Hippocampal formation (tissue), 2 donors: ENCODE measurements at regions not wholly inside any gene's neighbourhood (a gene's known extent, or its start where the extent isn't known, plus 50 kb on each side); places are given as distances from the start of the nearest gene placed in this dataset.
"Not testable (repeated sequence)": the region's sequence is repeated elsewhere in the genome, so short reads cannot be mapped to it uniquely, and the experiment has no call there.

Experiments used
- DNase-seq, 2 donors: peaks; one replicate each; lab custom pipeline; 2025; lab: John Stamatoyannopoulos, UW

DNA sequence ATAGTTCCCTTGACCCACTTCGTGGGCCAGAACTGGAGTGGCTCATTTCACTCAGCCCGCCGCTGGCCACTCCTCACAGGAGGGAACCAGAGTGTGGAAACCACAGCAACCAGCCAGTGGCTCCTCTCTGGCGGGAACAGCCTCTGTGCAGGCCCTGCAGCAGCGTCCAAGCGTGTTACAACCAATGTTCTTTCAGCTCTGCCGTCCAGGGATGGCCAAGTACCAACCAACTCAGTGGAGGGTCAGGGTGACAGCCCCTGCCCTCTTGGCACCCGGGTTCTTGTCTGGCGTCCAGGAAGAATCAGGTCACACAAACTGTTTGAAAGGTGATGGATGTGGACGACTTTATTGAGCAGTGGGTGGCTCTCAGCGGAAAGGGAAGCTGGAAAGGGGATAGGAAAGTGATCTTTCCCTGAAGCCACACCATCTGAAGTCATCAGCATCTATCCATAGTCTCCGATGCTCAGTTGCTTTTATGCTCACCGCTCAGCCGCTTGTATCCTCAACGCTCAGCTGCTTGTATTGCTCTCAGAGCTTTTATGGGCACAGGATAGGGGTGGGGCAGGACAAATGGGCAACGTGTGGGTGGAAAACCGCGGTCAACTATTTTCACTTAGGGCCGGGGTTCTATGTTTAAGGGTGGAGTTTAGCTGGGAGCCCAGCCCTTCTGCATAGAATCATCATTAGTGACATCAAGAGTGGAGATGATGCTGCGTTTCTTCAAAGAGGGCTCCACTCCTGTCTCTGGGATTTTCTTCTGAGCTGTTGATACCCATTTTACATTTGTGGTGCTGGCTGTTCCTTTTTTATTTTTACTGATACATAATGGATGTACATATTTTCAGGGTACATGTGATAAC is 250.2 kb downstream of the RRAGC start:
- no peak for DNase-seq

DNA sequence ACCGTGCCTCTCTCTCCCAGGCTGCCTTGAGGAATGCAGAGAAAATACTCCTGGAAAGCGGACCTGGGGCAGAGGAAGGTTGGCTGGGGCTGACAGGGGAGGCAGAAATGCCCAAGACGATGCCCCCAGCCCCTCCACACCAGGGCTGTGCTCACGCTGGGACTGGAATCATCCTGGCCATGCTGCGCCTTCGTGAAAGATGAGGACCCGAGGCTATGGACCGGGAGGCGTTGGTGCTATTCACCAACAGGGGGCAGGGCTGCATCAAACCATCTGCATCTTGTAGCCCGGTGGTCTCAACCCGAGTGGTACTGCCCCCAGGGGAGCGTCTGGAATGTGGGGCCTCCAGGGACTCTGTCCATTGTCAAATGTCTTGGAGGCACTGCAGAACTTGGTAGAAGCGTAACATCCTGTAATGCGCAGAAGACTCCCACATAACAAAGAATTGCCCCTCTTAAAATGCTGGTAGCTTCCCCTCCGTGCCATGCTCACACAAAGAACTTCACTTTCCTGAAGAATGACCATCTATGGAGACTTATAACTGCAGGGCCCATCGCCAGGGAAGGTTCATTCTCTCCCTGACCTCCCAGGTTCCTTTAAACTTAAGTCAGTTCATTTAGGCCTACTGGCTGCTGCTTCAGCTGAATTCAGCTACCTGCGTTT is 251.2 kb downstream of the RRAGC start:
- DNase-seq, result no peak

DNA sequence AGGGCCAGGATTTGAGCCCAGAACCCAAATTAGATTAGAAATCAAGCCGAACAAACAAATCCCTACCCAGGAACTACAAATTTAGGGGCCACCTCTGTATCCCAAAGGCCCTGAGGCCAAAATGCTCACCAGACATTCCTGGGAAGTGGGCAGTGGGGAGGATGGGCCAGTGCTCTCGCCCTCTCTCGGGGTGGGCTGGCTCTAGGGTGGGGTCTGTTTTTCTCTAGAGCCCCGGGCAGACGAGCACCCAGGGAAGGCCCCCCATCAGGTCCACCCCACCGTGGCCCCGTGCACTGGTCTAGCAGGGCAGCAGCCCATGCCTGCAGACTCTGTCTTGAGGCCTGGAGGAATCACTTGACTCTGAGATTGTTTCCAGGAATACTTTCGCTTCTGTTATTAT is 252.0 kb downstream of the RRAGC start:
- no peak for DNase-seq

DNA sequence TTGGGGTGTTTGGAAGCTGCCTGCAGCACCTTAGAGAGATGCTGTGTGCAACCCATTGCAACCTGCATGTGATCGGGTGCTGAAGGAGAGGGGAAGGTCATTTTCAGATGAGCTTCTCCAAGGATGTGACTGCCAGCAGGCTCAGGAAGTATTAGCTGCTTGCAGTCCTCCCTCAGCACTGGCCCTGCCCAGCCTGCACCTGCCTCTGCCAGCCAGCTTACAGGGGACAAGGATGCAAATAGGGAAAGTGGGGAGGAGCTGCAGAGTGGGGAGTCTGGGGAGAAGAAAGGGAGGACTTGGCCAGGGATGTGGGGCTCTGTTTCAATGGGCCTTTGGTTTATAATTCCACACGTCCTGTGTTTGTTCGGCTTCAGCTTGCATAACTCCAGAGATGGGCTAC is 254.5 kb downstream of the RRAGC start:
- DNase-seq, result no peak

DNA sequence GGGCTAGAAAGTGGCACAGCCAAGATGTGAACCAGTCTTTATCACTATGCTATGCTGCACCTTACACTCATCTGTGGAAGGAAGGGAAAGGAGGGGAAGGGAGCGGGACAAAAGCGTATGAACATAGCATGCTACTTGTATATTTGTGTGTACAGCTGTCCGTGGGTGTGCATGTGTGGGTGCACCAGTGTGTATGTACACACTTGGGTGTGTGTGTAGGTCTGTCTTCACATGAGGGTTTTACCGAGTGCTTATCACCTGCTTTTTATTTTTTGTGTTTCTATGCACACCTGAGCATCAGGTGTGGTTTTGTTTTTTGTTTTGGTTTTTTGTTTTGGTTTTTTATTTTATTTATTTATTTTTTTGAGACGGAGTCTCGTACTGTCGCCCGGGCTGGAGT is 255.7 kb downstream of the RRAGC start:
- no peak for DNase-seq

DNA sequence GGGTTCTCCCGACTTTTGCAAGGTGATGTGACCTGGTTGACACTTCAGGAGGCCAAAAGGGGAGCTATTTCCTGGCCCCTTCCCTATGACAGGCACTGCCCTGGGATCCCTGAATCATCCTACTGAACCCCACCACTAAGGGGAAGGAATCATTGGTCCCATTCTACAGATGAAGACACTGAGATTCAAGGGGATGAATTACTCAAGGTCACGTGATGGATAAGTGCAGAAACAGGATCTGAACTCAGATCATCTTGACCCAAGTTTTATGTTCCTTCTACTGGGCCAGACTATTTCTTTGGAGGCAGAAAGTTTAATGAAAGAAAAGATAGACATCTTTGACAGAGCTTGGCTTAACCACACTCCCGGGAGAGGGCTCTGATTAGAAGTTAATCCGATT is 258.7 kb downstream of the RRAGC start:
- DNase-seq, result no peak

DNA sequence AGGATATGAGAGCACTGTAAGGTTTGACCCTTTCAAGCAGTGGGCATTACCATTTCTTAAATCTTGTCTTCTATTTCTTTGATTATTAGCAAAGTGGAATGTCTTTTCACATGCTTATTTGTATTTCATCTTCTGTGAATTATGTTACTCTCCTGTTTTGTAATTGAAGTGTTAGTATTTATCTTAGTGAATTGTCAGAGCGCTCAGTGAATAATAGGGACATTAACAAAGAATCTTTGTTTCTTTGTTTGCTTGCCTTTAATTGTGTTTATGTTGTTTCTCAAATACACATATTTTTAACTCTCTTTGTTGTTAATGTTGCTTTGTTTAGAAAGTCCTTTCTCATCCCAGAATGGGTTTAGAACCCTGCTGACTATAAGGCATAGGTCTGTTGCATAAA is 259.3 kb downstream of the RRAGC start:
- no peak for DNase-seq

DNA sequence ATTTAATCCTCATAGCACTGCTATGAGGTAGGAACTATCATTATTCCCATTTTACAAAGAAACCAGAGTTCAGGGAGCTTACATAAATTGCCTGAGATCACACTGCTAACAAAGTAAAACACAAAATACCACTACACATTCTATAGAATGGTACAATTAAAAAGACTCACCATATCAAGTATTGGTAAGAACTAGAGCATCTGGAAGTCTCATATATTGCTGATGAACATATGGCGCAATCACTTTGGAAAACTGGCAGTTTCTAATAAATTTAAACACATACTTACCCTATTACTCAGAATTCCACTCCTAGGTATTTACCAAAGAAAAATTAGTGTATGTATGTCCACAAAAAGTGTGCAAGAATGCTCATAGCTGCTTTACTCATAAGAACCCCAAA is 261.5 kb downstream of the RRAGC start:
- DNase-seq, result no peak

DNA sequence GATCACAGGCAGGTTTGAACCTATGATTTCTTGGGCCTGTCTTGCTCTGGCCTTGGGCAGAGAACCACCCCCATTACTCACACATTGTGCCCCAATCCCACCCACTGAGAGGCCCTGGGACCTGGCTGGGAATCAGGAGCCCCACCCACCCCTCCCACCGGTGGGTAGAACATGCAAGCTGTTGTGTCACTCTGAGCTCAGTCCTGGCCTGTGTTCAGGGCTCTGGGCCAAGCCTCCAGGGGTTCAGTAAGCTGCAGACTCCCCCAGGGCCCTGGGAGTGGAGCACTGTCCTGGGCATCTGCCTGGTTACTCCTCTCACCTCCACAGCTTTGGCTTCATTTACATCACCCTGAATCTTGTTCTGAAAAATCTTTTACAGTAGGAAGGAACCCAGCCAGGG is 270.5 kb downstream of the RRAGC start:
- no peak for DNase-seq

DNA sequence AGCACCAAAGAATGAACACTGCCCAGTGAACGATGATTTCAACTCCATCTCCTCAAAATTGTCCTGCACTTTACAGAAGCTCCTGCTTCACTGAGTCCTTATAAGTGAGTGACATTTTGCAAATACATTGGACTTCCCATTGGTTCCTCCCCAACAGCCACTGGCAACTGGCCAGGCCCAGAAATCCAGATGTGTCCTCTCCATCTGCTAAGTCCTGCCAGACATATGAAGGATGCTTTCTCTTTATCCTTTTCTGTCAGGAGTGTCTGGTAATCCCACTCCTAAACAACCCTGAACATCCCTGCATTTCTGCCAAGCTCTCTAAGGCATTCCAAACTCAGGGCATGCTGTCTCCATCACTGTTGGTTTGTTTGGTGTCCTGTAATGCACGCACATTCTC is 271.8 kb downstream of the RRAGC start:
- DNase-seq, result no peak

DNA sequence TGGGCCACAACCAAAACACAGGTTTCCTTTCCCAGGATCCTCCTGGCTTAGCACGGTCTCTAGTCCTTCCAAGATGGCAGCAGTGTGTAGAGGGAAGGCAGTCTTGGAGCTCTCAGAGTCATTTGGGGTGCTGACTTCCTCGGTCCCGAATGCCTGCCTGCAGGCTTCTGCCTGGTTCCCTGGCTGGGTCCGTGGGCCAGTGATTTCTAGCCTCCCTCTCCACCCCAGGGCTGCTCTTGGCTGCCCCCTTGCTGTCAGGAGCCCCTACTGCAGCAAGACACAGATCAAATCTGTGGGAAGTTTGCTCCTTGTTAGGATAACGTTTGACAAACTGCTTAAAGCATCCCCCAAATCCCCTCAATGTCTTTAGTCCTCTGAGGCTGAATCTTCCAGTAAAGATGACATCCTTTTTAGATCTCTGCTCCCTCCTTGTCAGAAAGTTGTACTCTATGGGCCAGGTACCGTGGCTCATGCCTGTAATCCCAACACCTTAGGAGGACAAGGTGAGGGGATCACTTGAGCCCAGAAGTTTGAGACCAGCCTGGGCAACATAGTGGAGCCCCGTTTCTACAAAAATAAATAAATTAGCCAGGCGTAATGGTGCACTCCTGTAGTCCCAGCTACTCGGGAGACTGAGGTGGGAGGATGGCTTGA is 272.5 kb downstream of the RRAGC start:
- DNase-seq, result peak in 1 of 2 donors; percentile 28

DNA sequence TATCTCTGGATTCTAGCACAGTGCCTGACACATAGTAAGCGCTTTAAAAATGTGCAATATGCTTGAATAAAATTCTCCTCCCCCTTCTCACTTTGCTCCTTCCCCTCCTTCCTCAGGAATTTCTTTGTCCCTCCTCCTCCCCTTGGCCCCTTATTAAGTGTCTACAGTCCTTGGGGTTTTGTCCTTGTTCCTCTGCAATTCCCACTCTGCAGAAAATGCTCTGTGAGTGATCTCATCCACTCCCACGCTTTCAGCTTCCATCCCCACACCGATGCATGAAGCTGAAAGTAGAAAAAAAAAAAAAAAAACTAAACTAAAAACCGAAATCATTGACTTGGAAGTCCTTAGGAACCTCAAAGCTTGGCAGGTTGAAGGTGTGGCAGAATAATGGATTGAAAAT is 273.6 kb downstream of the RRAGC start:
- no peak for DNase-seq

DNA sequence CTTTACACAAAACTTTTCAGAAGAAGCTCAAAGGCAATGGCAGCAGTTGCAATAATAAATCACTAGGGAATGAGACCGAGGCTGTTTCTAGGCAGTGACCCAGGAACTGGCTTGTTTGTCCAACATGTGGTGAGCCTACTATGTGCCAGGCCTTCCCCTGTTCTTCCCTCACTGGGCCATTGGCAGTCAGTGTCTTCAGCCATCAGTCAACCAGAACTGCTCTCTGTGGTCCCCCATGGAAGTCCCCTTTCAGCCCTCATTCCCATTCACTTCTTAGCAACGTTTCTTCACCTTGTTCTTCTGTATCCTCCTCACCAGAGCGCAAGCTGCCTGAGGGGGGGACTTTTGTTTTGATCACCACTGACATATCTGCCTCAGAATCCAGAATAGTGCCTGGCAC is 274.1 kb downstream of the RRAGC start:
- no peak for DNase-seq

DNA sequence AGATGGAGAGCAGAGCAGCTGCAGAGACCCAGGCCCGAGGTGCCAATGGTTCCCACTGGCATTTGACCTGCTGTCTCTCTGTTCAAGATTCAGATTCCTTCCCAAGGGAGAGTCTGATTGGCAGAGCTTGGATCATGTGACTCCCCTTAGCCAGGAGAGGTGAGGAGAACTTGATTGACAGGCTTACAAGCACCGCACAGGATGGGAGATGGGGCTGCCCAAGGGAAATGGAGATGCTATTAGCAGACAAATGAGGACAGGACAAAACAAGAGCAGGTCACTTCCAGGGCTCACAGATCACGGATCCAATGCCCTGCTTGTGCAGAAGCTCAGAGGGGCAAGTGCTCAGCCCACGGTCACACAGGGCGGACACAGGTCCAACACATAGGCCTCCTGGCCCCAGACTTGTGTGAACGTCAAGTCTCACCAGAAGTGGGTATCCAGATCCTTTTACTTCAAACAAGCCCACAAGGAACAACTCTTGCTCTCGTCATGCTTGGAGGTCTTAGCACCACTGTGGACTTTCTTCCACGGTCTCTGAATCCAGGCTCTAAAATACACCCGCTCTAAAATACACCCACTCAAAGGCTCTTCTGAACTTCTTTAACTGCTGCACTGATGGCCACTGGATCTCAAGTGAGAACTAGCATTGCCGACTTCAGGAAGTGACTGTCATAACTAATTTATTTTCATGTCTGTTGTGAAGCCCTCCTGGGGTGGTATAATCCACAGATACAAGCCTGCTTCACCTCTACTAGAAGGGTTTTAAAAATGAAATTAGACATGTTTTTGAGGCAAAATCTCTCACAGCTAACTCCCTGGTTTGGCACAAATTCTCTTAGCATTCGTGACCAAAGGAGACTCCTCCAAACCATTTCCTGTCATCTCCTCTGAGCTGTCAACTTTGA is 274.9 kb downstream of the RRAGC start:
- DNase-seq, result no peak

DNA sequence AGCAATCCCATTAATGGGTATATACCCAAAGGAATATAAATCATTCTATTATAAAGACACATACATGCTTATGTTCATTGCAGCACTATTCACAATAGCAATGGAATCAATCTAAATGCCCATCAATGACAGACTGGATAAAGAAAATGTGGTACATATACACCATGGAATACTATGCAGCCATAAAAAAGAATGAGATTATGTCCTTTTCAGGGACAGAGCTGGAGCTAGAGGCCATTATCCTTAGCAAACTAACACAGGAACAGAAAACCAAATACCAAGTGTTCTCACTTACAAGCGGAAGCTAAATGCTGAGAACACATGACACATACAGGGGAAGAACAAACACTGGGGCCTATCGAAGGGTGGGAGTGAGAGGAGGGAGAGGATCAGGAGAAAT is 276.3 kb downstream of the RRAGC start:
- not testable (repeated sequence) for DNase-seq

DNA sequence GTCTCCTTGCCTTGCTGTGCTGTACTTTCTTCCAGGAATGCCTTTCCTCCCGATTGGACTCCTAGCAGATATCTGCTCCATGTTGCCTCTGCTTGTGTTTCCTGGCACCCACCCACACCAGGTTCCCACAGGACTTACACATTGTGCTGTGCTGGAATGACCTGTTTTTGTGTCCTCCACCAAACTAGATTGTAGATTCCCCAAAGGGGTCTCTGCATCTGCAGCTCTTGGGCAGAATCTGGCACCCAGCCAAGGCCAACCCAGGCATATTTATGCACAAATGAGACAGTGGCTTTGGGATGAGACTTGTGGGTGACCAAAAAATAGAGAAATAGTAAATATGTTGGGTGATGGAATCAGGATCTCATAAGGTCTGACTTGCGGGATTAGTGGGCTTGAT is 278.2 kb downstream of the RRAGC start:
- no peak for DNase-seq

DNA sequence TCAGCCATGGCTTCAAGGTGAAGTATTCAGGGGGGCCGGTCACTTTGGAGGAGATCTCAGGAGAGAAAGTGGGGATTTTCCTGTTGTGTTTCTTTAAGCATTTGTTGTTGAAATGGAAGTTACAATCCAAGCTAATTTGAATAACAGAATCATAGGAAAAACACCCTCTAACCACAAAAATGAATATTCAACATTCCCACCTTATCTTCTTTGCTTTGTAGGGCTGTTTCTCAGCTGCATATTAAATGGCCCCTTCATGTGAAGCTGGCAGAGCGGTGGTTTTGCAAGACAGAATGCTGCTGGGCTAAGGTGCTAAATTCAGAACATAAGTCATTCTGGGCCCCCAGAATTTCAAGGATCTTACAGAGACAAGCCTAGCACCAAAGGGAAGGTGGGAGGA is 279.0 kb downstream of the RRAGC start:
- no peak for DNase-seq

DNA sequence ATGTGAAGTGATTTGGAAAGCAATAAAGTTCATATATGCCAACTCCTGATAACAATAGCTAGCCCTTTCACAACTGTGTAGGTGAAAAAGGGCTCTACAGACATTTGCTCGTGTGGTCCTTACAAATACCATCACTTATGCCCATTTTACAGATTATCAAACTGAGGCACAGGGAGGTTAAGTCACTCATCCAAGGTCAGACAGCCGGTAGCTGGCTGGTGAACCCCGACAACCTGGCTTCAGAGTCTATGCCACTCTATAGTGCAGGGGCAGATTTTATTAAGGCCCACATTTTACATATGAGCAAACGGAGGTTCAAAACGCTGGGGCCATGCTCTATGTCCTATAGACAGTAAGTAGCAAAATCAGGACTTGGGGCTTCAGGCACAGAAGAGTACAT is 280.5 kb downstream of the RRAGC start:
- DNase-seq, result no peak

DNA sequence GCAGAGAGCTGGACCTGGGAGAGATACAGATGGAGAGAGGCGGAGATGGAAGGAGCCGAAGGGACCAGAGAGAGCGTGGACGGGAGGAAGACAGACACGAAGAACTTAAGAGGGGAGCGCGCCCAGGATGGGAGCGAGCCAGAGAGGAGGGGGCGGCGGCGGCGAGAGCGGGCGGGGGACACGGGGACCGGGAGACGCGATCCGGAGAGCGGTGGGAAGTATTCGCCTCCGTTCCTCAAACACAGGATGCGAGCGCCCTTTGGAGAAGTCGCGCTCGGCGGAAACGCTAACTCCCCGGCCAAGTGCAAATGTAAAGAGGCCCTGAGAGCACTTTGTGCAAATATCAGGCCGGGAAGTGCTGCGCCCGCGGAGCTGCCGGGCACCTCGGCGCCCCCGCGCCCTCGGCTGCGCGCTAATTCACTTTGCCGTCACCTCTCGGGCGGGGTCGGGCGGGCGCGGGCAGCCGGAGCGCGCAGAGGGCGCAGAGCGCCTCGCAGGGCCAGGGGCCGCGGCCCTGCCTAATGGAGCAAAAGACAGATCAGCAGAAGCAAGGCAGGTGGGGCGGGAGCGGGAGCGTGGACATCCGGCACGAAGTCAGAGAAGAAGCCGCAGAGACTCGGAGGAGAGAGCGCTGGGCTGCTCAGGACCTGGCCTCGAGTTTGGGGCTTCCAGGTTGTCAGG is 281.2 kb downstream of the RRAGC start:
- DNase-seq, result no peak

DNA sequence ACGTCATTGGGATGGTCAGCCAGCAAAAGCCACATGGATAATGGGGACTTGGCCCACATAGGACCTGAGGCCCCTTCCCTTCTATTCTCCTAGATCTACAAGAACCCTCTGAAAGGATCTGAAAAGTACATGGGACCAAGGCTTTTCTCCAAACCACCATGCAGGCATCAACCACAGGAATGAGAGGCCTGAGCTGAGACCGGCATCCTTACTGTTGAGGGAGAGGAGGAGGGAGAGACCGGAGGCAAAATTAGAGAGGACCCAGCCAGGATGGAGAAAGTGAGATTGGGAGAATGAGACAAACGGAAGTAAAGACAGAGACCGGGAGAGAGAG is 281.7 kb downstream of the RRAGC start:
- DNase-seq, result no peak

DNA sequence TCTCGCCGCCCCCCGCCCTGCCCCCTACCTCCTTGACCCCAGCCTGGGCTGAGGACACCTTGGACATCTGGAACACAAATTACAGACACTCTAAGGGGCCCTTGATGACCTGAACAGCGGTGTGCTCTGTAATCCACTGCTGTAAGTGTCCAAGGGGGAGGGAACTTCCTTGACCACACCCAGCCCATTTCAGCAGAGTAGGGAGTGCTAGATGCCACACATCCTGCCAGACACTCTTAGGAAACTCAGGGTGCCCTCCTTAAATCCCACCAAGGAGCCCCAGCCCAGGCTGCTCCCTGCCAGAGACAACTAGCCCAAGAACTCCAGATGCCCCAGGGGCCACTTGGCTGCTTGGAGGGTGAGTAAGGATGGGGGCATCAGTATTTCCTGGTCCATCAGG is 282.2 kb downstream of the RRAGC start:
- DNase-seq, result no peak

DNA sequence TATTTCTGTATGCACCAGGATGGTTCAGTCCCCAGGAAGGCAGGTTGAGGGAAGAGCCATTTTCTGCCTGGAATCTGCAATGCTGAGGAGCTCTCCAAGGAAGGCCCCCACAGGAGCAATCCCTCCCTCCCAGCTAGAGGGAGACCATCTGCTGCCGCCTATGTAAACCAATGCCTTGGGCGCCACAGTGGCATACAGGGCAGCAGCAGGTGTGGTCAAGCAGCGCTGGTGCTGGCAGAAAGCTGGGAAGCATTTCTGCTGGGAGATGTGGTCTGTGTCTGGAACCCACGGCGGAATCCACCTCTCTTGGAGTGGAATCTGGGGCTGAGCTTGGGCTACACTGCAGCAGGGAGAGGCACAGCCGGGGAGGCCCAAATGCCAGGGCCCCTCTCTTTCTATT is 283.3 kb downstream of the RRAGC start:
- no peak for DNase-seq
